ENCODE measurements at regions not wholly inside any gene's neighbourhood (a gene's known extent, or its start where the extent isn't known, plus 50 kb on each side); places are given as distances from the start of the nearest gene placed in this dataset.

- Mint-ChIP-seq H3K27ac (no peak overlapping the region), H3K27me3 (no peaks in the 10 kb centered on the region), H3K9me3 (peaks cover 0 to 2% (median 0%) of the 10 kb centered on the region in 7 donors), H3K4me3 (no peak overlapping the region), H3K36me3 (no peaks in the 10 kb centered on the region), H3K4me1 (no peaks in the 10 kb centered on the region)
- DNase-seq (no peak), ATAC-seq (ENCODE audit: low read depth in 2 of 2) (no peak)
Measured at GRCh38 chr3:22496641-22497040, 706.5 kb upstream of the UBE2E2 start.

GRCh38 chr3:22506871-22507270 lies 696.3 kb upstream of the UBE2E2 start:
- ATAC-seq (ENCODE audit: low read depth in 2 of 2), result no peak
- DNase-seq, result no peak
- H3K9me3 Mint-ChIP-seq, result peaks cover 0 to 10% (median 0%) of the 10 kb centered on the region in 7 donors
- H3K27ac Mint-ChIP-seq, result no peak overlapping the region
- no peaks in the 10 kb centered on the region for H3K36me3 Mint-ChIP-seq
- no peaks in the 10 kb centered on the region for H3K27me3 Mint-ChIP-seq
- no peaks in the 10 kb centered on the region for H3K4me1 Mint-ChIP-seq
- no peak overlapping the region for H3K4me3 Mint-ChIP-seq

- H3K36me3 Mint-ChIP-seq, result no peaks in the 10 kb centered on the region
- H3K4me1 Mint-ChIP-seq, result no peaks in the 10 kb centered on the region
- no peak overlapping the region for H3K27ac Mint-ChIP-seq
- no peaks in the 10 kb centered on the region for H3K27me3 Mint-ChIP-seq
- peaks cover 0 to 10% (median 0%) of the 10 kb centered on the region in 7 donors for H3K9me3 Mint-ChIP-seq
- DNase-seq (no peak), ATAC-seq (ENCODE audit: low read depth in 2 of 2) (no peak)
- no peak overlapping the region for H3K4me3 Mint-ChIP-seq
Measured at GRCh38 chr3:22507709-22508108, 695.4 kb upstream of the UBE2E2 start.

- H3K4me1 Mint-ChIP-seq, result no peaks in the 10 kb centered on the region
- peaks cover 0 to 5% of the 10 kb centered on the region in 2 donors for H3K36me3 Mint-ChIP-seq
- H3K4me3 Mint-ChIP-seq, result no peak overlapping the region
- no peak overlapping the region for H3K27ac Mint-ChIP-seq
- ATAC-seq (ENCODE audit: low read depth in 2 of 2) (no peak), DNase-seq (no peak)
- H3K9me3 Mint-ChIP-seq, result peaks cover 2 to 12% (median 11%) of the 10 kb centered on the region in 7 donors
- H3K27me3 Mint-ChIP-seq, result no peaks in the 10 kb centered on the region
Measured at GRCh38 chr3:22523925-22524324, 679.2 kb upstream of the UBE2E2 start.

GRCh38 chr3:22526266-22526837 lies 676.8 kb upstream of the UBE2E2 start:
- Mint-ChIP-seq H3K27me3 (no peaks in the 10 kb centered on the region), H3K4me1 (no peaks in the 10 kb centered on the region), H3K4me3 (no peak overlapping the region), H3K36me3 (peaks cover 0 to 5% of the 10 kb centered on the region in 2 donors), H3K27ac (no peak overlapping the region), H3K9me3 (peaks cover 2 to 12% (median 7%) of the 10 kb centered on the region in 7 donors)
- DNase-seq, result no peak
- ATAC-seq (ENCODE audit: low read depth in 2 of 2), result no peak

- no peak overlapping the region for H3K4me3 Mint-ChIP-seq
- peaks cover 0 to 5% (median 0%) of the 10 kb centered on the region in 3 donors for H3K27me3 Mint-ChIP-seq
- DNase-seq, result no peak
- no peak for ATAC-seq (ENCODE audit: low read depth in 2 of 2)
- no peaks in the 10 kb centered on the region for H3K4me1 Mint-ChIP-seq
- peaks cover 0 to 6% (median 0%) of the 10 kb centered on the region in 7 donors for H3K9me3 Mint-ChIP-seq
- H3K36me3 Mint-ChIP-seq, result no peaks in the 10 kb centered on the region
- no peak overlapping the region for H3K27ac Mint-ChIP-seq
Measured at GRCh38 chr3:22536541-22536940, 666.6 kb upstream of the UBE2E2 start.

GRCh38 chr3:22537560-22537959 lies 665.6 kb upstream of the UBE2E2 start:
- H3K4me3 Mint-ChIP-seq, result no peak overlapping the region
- ATAC-seq (ENCODE audit: low read depth in 2 of 2) (no peak), DNase-seq (no peak)
- H3K27me3 Mint-ChIP-seq, result peaks cover 0 to 5% (median 0%) of the 10 kb centered on the region in 3 donors
- H3K36me3 Mint-ChIP-seq, result no peaks in the 10 kb centered on the region
- no peaks in the 10 kb centered on the region for H3K4me1 Mint-ChIP-seq
- H3K9me3 Mint-ChIP-seq, result peaks cover 0 to 6% (median 0%) of the 10 kb centered on the region in 7 donors
- no peak overlapping the region for H3K27ac Mint-ChIP-seq

- Mint-ChIP-seq H3K4me1 (no peaks in the 10 kb centered on the region), H3K27me3 (no peaks in the 10 kb centered on the region), H3K9me3 (peaks cover 0 to 5% (median 0%) of the 10 kb centered on the region in 7 donors), H3K4me3 (no peak overlapping the region), H3K36me3 (no peaks in the 10 kb centered on the region), H3K27ac (no peak overlapping the region)
- no peak for ATAC-seq (ENCODE audit: low read depth in 2 of 2)
- no peak for DNase-seq
Measured at GRCh38 chr3:22542311-22542710, 660.8 kb upstream of the UBE2E2 start.

- Mint-ChIP-seq H3K27ac (no peak overlapping the region), H3K9me3 (peaks cover 0 to 4% (median 0%) of the 10 kb centered on the region in 7 donors), H3K4me3 (no peak overlapping the region), H3K36me3 (no peaks in the 10 kb centered on the region), H3K27me3 (peaks cover 3 to 14% (median 6%) of the 10 kb centered on the region in 3 donors), H3K4me1 (no peaks in the 10 kb centered on the region)
- no peak for ATAC-seq (ENCODE audit: low read depth in 2 of 2)
- no peak for DNase-seq
Measured at GRCh38 chr3:22555753-22556435, 647.2 kb upstream of the UBE2E2 start.

- ATAC-seq (ENCODE audit: low read depth in 2 of 2) (no peak), DNase-seq (no peak)
- Mint-ChIP-seq H3K27ac (peak overlapping the region in 2 of 6 donors; percentile 14 to 21), H3K27me3 (no peaks in the 10 kb centered on the region), H3K4me3 (no peak overlapping the region), H3K9me3 (no peaks in the 10 kb centered on the region), H3K36me3 (no peaks in the 10 kb centered on the region), H3K4me1 (peaks cover 0 to 4% (median 0%) of the 10 kb centered on the region in 3 donors)
Measured at GRCh38 chr3:22565393-22565792, 637.7 kb upstream of the UBE2E2 start.

GRCh38 chr3:22568285-22568684 lies 634.8 kb upstream of the UBE2E2 start:
- Mint-ChIP-seq H3K36me3 (no peaks in the 10 kb centered on the region), H3K9me3 (no peaks in the 10 kb centered on the region), H3K4me1 (peaks cover 0 to 4% (median 0%) of the 10 kb centered on the region in 3 donors), H3K27ac (no peak overlapping the region), H3K27me3 (no peaks in the 10 kb centered on the region), H3K4me3 (no peak overlapping the region)
- DNase-seq (no peak), ATAC-seq (ENCODE audit: low read depth in 2 of 2) (no peak)

GRCh38 chr3:22569570-22569969 lies 633.6 kb upstream of the UBE2E2 start:
- no peaks in the 10 kb centered on the region for H3K27me3 Mint-ChIP-seq
- H3K27ac Mint-ChIP-seq, result no peak overlapping the region
- DNase-seq, result no peak
- no peaks in the 10 kb centered on the region for H3K9me3 Mint-ChIP-seq
- no peaks in the 10 kb centered on the region for H3K36me3 Mint-ChIP-seq
- no peak for ATAC-seq (ENCODE audit: low read depth in 2 of 2)
- no peaks in the 10 kb centered on the region for H3K4me1 Mint-ChIP-seq
- no peak overlapping the region for H3K4me3 Mint-ChIP-seq

- H3K9me3 Mint-ChIP-seq, result peaks cover 0 to 5% (median 3%) of the 10 kb centered on the region in 7 donors
- H3K27me3 Mint-ChIP-seq, result peaks cover 0 to 5% (median 0%) of the 10 kb centered on the region in 3 donors
- no peaks in the 10 kb centered on the region for H3K4me1 Mint-ChIP-seq
- H3K27ac Mint-ChIP-seq, result no peak overlapping the region
- H3K36me3 Mint-ChIP-seq, result no peaks in the 10 kb centered on the region
- H3K4me3 Mint-ChIP-seq, result no peak overlapping the region
- DNase-seq (no peak), ATAC-seq (ENCODE audit: low read depth in 2 of 2) (no peak)
Measured at GRCh38 chr3:22581007-22581406, 622.1 kb upstream of the UBE2E2 start.

- ATAC-seq (ENCODE audit: low read depth in 2 of 2) (no peak), DNase-seq (no peak)
- H3K9me3 Mint-ChIP-seq, result peaks cover 0 to 5% (median 3%) of the 10 kb centered on the region in 7 donors
- no peak overlapping the region for H3K27ac Mint-ChIP-seq
- peaks cover 0 to 5% (median under 1%) of the 10 kb centered on the region in 3 donors for H3K27me3 Mint-ChIP-seq
- H3K4me3 Mint-ChIP-seq, result no peak overlapping the region
- no peaks in the 10 kb centered on the region for H3K36me3 Mint-ChIP-seq
- H3K4me1 Mint-ChIP-seq, result no peaks in the 10 kb centered on the region
Measured at GRCh38 chr3:22582266-22582665, 620.9 kb upstream of the UBE2E2 start.
